ENCODE measurements at regions not wholly inside any gene's neighbourhood (a gene's known extent, or its start where the extent isn't known, plus 50 kb on each side); places are given as distances from the start of the nearest gene placed in this dataset.

GRCh38 chr19:32197896-32198882 is 147.2 kb upstream of the ZNF507 start:
- H3K27ac ChIP-seq (ENCODE audit: low read depth, low read length): no peak overlapping the region
- H3K4me3 ChIP-seq (ENCODE audit: insufficient read depth, low read depth, low read length): no peak overlapping the region
- no peaks in the 10 kb centered on the region for H3K36me3 ChIP-seq (ENCODE audit: insufficient read depth, low read length)
- H3K79me2 ChIP-seq (ENCODE audit: insufficient read depth, low read length): no peaks in the 10 kb centered on the region
- no peak for FAIRE-seq
- H3K9me3 ChIP-seq (ENCODE audit: insufficient read depth, low read depth, low read length): no peaks in the 10 kb centered on the region
- H3K4me1 Mint-ChIP-seq (ENCODE audit: low read depth, unreplicated experiment): peaks cover 1% of the 10 kb centered on the region
- no peaks in the 10 kb centered on the region for H3K36me3 Mint-ChIP-seq (ENCODE audit: low read depth, unreplicated experiment)
- no peak for DNase-seq (ENCODE audit: low read depth)
- no peaks in the 10 kb centered on the region for H4K20me1 ChIP-seq (ENCODE audit: insufficient read depth, low read length)
- H2AFZ ChIP-seq (ENCODE audit: low read depth, low read length): no peak overlapping the region
- H3K9ac ChIP-seq (ENCODE audit: low read length): no peak overlapping the region
- peaks cover 3% of the 10 kb centered on the region for H3K9me3 Mint-ChIP-seq (ENCODE audit: unreplicated experiment)
- no peak overlapping the region for H3K27ac Mint-ChIP-seq (ENCODE audit: unreplicated experiment)
- H3K4me2 ChIP-seq (ENCODE audit: low read length): no peak overlapping the region
- TF ChIP-seq EZH2 (IDR thresholded peaks at IDR 0.05; ENCODE audit: insufficient read depth, low read length) (no peak), CTCF (IDR thresholded peaks at IDR 0.05; ENCODE audit: insufficient read depth, low read depth, low read length) (no peak)
- H3K27me3 Mint-ChIP-seq (ENCODE audit: low read depth, unreplicated experiment): peaks cover 50% of the 10 kb centered on the region
- no peaks in the 10 kb centered on the region for H3K27me3 ChIP-seq (ENCODE audit: insufficient read depth, low read length)
- no peaks in the 10 kb centered on the region for H3K4me1 ChIP-seq (ENCODE audit: insufficient read depth, low read length)
- H3K4me3 Mint-ChIP-seq (ENCODE audit: unreplicated experiment): no peak overlapping the region

- no peaks in the 10 kb centered on the region for H3K36me3 Mint-ChIP-seq (ENCODE audit: low read depth, unreplicated experiment)
- H3K27me3 Mint-ChIP-seq (ENCODE audit: low read depth, unreplicated experiment): peaks cover 44% of the 10 kb centered on the region
- H3K9me3 Mint-ChIP-seq (ENCODE audit: unreplicated experiment): peaks cover 4% of the 10 kb centered on the region
- no peak overlapping the region for H3K4me3 ChIP-seq (ENCODE audit: insufficient read depth, low read depth, low read length)
- no peak overlapping the region for H3K9ac ChIP-seq (ENCODE audit: low read length)
- FAIRE-seq (no peak), DNase-seq (ENCODE audit: low read depth) (no peak)
- H3K79me2 ChIP-seq (ENCODE audit: insufficient read depth, low read length): no peaks in the 10 kb centered on the region
- no peaks in the 10 kb centered on the region for H3K9me3 ChIP-seq (ENCODE audit: insufficient read depth, low read depth, low read length)
- H3K4me2 ChIP-seq (ENCODE audit: low read length): no peak overlapping the region
- no peaks in the 10 kb centered on the region for H4K20me1 ChIP-seq (ENCODE audit: insufficient read depth, low read length)
- no peak for TF ChIP-seq CTCF (IDR thresholded peaks at IDR 0.05; ENCODE audit: insufficient read depth, low read depth, low read length)
- TF ChIP-seq EZH2 (IDR thresholded peaks at IDR 0.05; ENCODE audit: insufficient read depth, low read length): no peak
- no peaks in the 10 kb centered on the region for H3K4me1 ChIP-seq (ENCODE audit: insufficient read depth, low read length)
- no peaks in the 10 kb centered on the region for H3K36me3 ChIP-seq (ENCODE audit: insufficient read depth, low read length)
- H3K27me3 ChIP-seq (ENCODE audit: insufficient read depth, low read length): no peaks in the 10 kb centered on the region
- H3K4me1 Mint-ChIP-seq (ENCODE audit: low read depth, unreplicated experiment): peaks cover 1% of the 10 kb centered on the region
- no peak overlapping the region for H3K27ac ChIP-seq (ENCODE audit: low read depth, low read length)
- H2AFZ ChIP-seq (ENCODE audit: low read depth, low read length): no peak overlapping the region
- H3K4me3 Mint-ChIP-seq (ENCODE audit: unreplicated experiment): no peak overlapping the region
- no peak overlapping the region for H3K27ac Mint-ChIP-seq (ENCODE audit: unreplicated experiment)
Observed at GRCh38 chr19:32199501-32200040, 145.8 kb upstream of the ZNF507 start.

All from astrocyte (in vitro differentiated cells and primary cell).